Right lobe of liver (tissue), 6 donors: ENCODE measurements at regions not wholly inside any gene's neighbourhood (a gene's known extent, or its start where the extent isn't known, plus 50 kb on each side); places are given as distances from the start of the nearest gene placed in this dataset.

ENCODE experiments used
- ATAC-seq, 4 donors: fragments of 200-7000 bp; cut with Tn5 transposase; one replicate each; pipeline ENCODE4 v1.9.1; 2020; ENCODE audit warnings: mild to moderate bottlenecking in 4 of 4, moderate library complexity in 4 of 4
- DNase-seq, 3 donors: peaks; one replicate each; pipeline ENCODE4 v3.0.0-alpha.2; 2020
- H3K27ac ChIP-seq, 3 donors: fragments of 200-600 bp; one replicate each; pipeline ENCODE4 v1.8.0; 2022
- H3K27me3 ChIP-seq, 2 donors: fragments of 200-600 bp; one replicate each; pipeline ENCODE4 v1.8.0; 2022
- H3K36me3 ChIP-seq, 4 donors: fragments of 200-600 bp; sonication (generic) in 1 of 4; one replicate each; pipeline versions ENCODE4 v1.5.1 to v1.8.0; 2017 to 2022; ENCODE audit warnings: control low read depth in 1 of 4
- H3K4me1 ChIP-seq, 4 donors: fragments of 200-600 bp; sonication (generic) in 1 of 4; one replicate each; pipeline versions ENCODE4 v1.5.1 to v1.8.0; 2017 to 2022; ENCODE audit warnings: control low read depth in 1 of 4
- H3K4me3 ChIP-seq, 3 donors: fragments of 200-600 bp; one replicate each; pipeline ENCODE4 v1.8.0; 2022
- H3K9me3 ChIP-seq, 4 donors: fragments of 200-600 bp; sonication (generic) in 1 of 4; one replicate each; pipeline versions ENCODE4 v1.5.1 to v1.8.0; 2017 to 2022; ENCODE audit warnings: control low read depth in 1 of 4
- POLR2A ChIP-seq: fragments of 450-650 bp; IDR thresholded peaks from one replicate; pipeline ENCODE4 v1.6.1; 2017; ENCODE audit warnings: antibody characterized with exemption, mild to moderate bottlenecking
- WGBS: methylation state at CpG from one replicate; pipeline ENCODE4 v1.1.6; 2018; ENCODE audit warnings: low coverage, low lambda C conversion rate; ENCODE audit not compliant: insufficient coverage; ENCODE audit errors: missing lambda C conversion rate; 5-methylcytosine and 5-hydroxymethylcytosine counted together
- intact Hi-C, 2 donors: fragments of 100-400 bp; cut with DNase I; formaldehyde crosslinking; loops; one replicate each; pipeline versions ENCODE4 v1.11.2 to v1.14.1; 2022
- TF ChIP-seq, protein P1 (sequence below), 4 donors: fragments of 200-600 bp in 3 of 4; fragments of 450-650 bp in 1 of 4; IDR thresholded peaks; one replicate each; pipeline versions ENCODE4 v1.5.1 to v1.8.0; 2016 to 2022; ENCODE audit warnings: antibody characterized with exemption in 4 of 4, mild to moderate bottlenecking in 2 of 4
- donor health status: DM: no; HTN: yes; CAD: no.
- donor health status: DM: no; HTN: no; CAD: no.
- donor health status: DM: no; HTN: no; CAD: no.
- donor health status: DM: no; HTN: yes; CAD: no.
- donor health status: DM: no; HTN: yes; CAD: no.

DNA sequence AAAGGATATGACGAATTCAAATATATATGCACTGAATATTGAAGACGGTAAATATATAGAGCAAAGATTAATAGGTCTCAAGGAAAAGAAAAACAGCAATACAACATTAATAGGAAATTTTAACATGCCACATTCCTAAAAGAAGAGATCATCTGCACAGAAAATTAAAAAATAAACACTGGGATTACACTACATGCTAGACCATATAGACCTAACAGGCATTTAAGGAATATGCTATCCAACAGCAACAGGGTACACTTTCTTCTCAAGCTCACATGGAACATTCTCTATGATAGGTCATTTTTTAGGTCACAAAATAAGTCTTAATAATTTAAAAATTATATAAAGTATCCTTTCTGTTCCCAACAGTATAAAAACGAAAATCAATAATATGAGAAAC is 1038.3 kb downstream of the KCNT2 start:
- no peak overlapping the region for H3K27ac ChIP-seq
- intact Hi-C loops, result no loop called here
- 43% methylated on average over 3 of the region's 3 CpGs for WGBS
- H3K9me3 ChIP-seq, result no peaks in the 10 kb centered on the region
- no peak for TF ChIP-seq POLR2A
- no peaks in the 10 kb centered on the region for H3K36me3 ChIP-seq
- ATAC-seq (no peak), DNase-seq (no peak)
- H3K4me1 ChIP-seq, result no peaks in the 10 kb centered on the region
- H3K4me3 ChIP-seq, result no peak overlapping the region
- no peaks in the 10 kb centered on the region for H3K27me3 ChIP-seq

DNA sequence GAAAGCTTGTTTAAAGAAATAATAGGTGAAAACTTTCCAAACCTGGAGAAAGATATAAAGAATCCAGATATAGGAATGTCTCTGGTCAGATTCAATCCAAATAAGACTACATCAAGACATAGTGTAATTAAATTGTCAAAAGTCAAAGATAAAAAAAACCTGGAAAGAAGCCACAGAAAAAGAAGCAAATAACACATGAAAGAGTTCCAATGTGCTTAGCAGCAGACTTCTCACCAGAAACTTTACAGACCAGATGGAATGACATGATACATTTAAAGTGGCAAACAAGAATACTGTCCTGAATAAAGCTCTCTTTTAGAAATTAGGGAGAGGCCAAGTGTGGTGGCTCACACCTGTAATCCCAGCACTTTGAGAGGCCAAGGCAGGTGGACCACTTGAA is 1039.9 kb downstream of the KCNT2 start:
- intact Hi-C loops, result no loop called here
- H3K27me3 ChIP-seq, result no peaks in the 10 kb centered on the region
- H3K9me3 ChIP-seq, result no peaks in the 10 kb centered on the region
- no peak for DNase-seq
- H3K4me3 ChIP-seq, result no peak overlapping the region
- TF ChIP-seq POLR2A, result no peak
- TF ChIP-seq, protein P1, sequence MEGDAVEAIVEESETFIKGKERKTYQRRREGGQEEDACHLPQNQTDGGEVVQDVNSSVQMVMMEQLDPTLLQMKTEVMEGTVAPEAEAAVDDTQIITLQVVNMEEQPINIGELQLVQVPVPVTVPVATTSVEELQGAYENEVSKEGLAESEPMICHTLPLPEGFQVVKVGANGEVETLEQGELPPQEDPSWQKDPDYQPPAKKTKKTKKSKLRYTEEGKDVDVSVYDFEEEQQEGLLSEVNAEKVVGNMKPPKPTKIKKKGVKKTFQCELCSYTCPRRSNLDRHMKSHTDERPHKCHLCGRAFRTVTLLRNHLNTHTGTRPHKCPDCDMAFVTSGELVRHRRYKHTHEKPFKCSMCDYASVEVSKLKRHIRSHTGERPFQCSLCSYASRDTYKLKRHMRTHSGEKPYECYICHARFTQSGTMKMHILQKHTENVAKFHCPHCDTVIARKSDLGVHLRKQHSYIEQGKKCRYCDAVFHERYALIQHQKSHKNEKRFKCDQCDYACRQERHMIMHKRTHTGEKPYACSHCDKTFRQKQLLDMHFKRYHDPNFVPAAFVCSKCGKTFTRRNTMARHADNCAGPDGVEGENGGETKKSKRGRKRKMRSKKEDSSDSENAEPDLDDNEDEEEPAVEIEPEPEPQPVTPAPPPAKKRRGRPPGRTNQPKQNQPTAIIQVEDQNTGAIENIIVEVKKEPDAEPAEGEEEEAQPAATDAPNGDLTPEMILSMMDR (IDR thresholded peaks at IDR 0.05), result no peak
- H3K36me3 ChIP-seq, result no peaks in the 10 kb centered on the region
- ATAC-seq, result no peak
- H3K4me1 ChIP-seq, result no peaks in the 10 kb centered on the region
- H3K27ac ChIP-seq, result no peak overlapping the region

DNA sequence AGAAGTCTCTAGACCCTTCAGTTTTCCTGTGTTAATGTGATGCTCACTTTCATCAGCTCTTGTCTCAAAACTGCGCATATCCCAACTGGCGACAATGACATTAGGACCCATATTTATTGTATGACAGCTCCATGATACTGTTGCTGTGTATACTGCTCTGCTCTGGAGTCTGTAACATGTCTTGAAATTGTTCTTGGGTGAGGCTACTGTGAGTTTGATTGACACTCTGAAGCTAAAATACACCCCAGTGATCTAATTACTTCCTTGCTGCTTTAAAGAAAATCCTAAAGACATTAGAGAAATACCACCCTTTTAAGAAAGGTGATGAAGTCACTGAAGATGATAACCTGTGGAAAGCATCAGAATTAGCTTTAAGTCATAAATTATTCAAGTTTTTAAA is 1046.2 kb downstream of the KCNT2 start:
- ATAC-seq (no peak), DNase-seq (no peak)
- WGBS, result 64% methylated on average over 2 of the region's 2 CpGs
- H3K27ac ChIP-seq, result no peak overlapping the region
- H3K36me3 ChIP-seq, result no peaks in the 10 kb centered on the region
- H3K4me3 ChIP-seq, result no peak overlapping the region
- no peaks in the 10 kb centered on the region for H3K4me1 ChIP-seq
- H3K9me3 ChIP-seq, result no peaks in the 10 kb centered on the region
- TF ChIP-seq, protein P1 (IDR thresholded peaks at IDR 0.05), result no peak
- TF ChIP-seq POLR2A, result no peak
- H3K27me3 ChIP-seq, result no peaks in the 10 kb centered on the region
- intact Hi-C loops, result no loop called here

DNA sequence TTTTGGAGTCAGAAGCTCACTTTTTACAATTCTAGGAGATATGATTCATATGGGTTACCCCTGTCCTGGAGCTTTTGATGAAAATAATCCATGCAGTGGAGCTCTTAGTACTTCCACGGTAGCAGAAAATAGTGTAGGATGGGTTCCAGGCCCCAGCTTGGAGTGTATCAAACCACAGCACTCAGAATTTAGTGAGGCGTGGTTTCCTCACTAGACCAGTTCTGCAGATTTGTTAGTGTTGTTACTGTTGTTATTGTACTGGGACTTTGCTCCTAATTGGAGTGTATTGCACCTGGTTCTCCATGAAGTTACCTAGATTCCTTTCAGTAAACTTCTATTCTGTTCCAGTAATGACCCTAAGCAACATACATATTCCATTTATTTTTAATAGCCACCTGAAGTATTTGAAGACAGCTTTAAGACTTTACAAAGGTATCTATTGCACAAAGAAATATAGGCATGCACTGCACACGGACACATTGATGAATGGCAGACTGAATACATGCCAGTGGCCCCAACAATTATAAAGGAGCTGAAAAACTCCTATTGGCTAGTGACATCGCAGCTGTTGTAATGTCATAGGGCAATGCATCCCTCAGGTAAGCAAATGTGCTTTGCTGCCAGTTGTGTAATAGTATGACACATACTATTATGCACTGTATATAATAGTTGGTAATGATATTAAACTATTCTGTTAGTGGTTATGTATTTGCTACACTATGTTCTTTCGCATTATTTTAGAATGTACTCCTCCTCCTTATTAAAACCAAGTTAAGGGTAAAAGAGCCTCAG is 1058.0 kb downstream of the KCNT2 start:
- TF ChIP-seq, protein P1 (IDR thresholded peaks at IDR 0.05), result no peak
- TF ChIP-seq POLR2A, result no peak
- H3K4me3 ChIP-seq, result no peak overlapping the region
- H3K27ac ChIP-seq, result no peak overlapping the region
- no peak for DNase-seq
- no peaks in the 10 kb centered on the region for H3K36me3 ChIP-seq
- no peaks in the 10 kb centered on the region for H3K4me1 ChIP-seq
- 72% methylated on average over 5 of the region's 5 CpGs for WGBS
- intact Hi-C loops, result no loop called here
- no peaks in the 10 kb centered on the region for H3K27me3 ChIP-seq
- no peak for ATAC-seq
- no peaks in the 10 kb centered on the region for H3K9me3 ChIP-seq

DNA sequence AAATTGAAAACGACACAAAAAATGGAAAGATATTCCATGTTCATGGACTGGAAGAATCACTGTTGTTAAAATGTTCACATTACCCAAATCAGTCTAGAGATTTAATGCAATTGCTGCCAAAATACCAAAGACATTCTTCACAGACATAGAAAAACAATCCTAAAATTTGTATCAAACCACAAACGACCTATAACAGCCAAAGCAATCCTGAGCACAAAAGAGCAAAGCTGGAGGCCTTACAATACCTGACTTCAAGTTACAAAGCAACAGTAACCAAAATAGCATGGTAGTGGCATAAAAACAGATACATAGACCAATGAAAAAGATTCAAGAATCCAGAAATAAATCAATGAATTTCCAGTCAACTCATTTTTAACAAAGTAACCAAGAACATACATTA is 1077.3 kb downstream of the KCNT2 start:
- 27% methylated on average over 2 of the region's 2 CpGs for WGBS
- no peak overlapping the region for H3K4me3 ChIP-seq
- TF ChIP-seq POLR2A, result no peak
- TF ChIP-seq, protein P1 (IDR thresholded peaks at IDR 0.05), result no peak
- DNase-seq, result no peak
- intact Hi-C loops, result no loop called here
- no peaks in the 10 kb centered on the region for H3K36me3 ChIP-seq
- H3K27me3 ChIP-seq, result no peaks in the 10 kb centered on the region
- no peak for ATAC-seq
- no peaks in the 10 kb centered on the region for H3K9me3 ChIP-seq
- no peaks in the 10 kb centered on the region for H3K4me1 ChIP-seq
- no peak overlapping the region for H3K27ac ChIP-seq
